Right atrium auricular region (tissue), 2 donors: ENCODE measurements at regions not wholly inside any gene's neighbourhood (a gene's known extent, or its start where the extent isn't known, plus 50 kb on each side); places are given as distances from the start of the nearest gene placed in this dataset.

Experiments used
- DNase-seq: peaks from one replicate; pipeline ENCODE4 v3.0.0-alpha.2; 2019; ENCODE audit warnings: low spot score
- H3K27ac ChIP-seq, 2 donors: fragments of 200-600 bp; sonication (generic); 1 replicate in 1 of 2; 2 replicates in 1 of 2; pipeline ENCODE4 v1.5.1; 2016 to 2019
- H3K27me3 ChIP-seq, 2 donors: fragments of 200-600 bp; sonication (generic); one replicate each; pipeline versions ENCODE4 v1.5.1 to v1.6.0; 2017 to 2019
- H3K36me3 ChIP-seq: fragments of 200-600 bp; sonication (generic); one replicate; pipeline ENCODE4 v1.5.1; 2016
- H3K4me1 ChIP-seq, 2 donors: fragments of 200-600 bp; sonication (generic); one replicate each; pipeline versions ENCODE4 v1.5.1 to v1.6.0; 2017 to 2019
- H3K4me3 ChIP-seq, 2 donors: fragments of 200-600 bp; sonication (generic); 1 replicate in 1 of 2; 2 replicates in 1 of 2; pipeline ENCODE4 v1.5.1; 2017 to 2019; ENCODE audit warnings: mild to moderate bottlenecking in 1 of 2, moderate library complexity in 1 of 2
- H3K9me3 ChIP-seq, 2 donors: fragments of 200-600 bp; sonication (generic); one replicate each; pipeline ENCODE4 v1.5.1; 2019
- CTCF ChIP-seq, 2 donors: fragments of 200-600 bp; sonication (generic); IDR thresholded peaks; one replicate each; pipeline ENCODE4 v1.5.1; 2019; ENCODE audit warnings: antibody characterized with exemption in 2 of 2

- H3K4me1 ChIP-seq = no peaks in the 10 kb centered on the region
- no peaks in the 10 kb centered on the region for H3K36me3 ChIP-seq
- no peaks in the 10 kb centered on the region for H3K9me3 ChIP-seq
- H3K27ac ChIP-seq = no peak overlapping the region
- no peak for TF ChIP-seq CTCF (IDR thresholded peaks at IDR 0.05)
- no peak for DNase-seq
- H3K4me3 ChIP-seq = no peak overlapping the region
- no peaks in the 10 kb centered on the region for H3K27me3 ChIP-seq
Observed at GRCh38 chr6:44665143-44665542, 277.6 kb downstream of the CDC5L start.

GRCh38 chr6:44665683-44666082 is 278.2 kb downstream of the CDC5L start:
- H3K36me3 ChIP-seq = no peaks in the 10 kb centered on the region
- H3K9me3 ChIP-seq = no peaks in the 10 kb centered on the region
- no peaks in the 10 kb centered on the region for H3K27me3 ChIP-seq
- no peak overlapping the region for H3K27ac ChIP-seq
- H3K4me3 ChIP-seq = no peak overlapping the region
- no peak for TF ChIP-seq CTCF (IDR thresholded peaks at IDR 0.05)
- no peak for DNase-seq
- no peaks in the 10 kb centered on the region for H3K4me1 ChIP-seq

DNA sequence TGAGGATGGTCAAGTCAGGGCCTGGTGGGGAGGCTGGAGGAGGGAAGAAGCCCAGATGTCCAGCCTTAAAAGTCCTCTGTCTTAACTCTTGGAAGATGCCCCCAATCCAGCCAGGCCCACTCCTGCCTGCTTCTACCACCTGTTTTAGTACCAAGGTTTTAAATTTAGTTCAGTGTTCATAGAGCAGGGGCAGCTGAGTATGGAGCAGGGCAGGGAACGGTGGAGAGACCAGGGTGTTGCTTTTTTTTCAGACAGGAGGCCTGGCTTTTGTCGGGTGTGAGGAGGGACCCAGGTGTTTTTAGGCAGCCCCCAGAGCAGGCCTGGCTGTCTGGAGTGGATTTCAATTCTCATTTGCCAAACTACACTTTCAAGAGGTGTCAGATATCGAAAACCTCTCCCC is 278.8 kb downstream of the CDC5L start:
- Histone ChIP-seq H3K27ac (no peak overlapping the region), H3K27me3 (no peaks in the 10 kb centered on the region), H3K4me3 (no peak overlapping the region), H3K36me3 (no peaks in the 10 kb centered on the region), H3K9me3 (no peaks in the 10 kb centered on the region), H3K4me1 (no peaks in the 10 kb centered on the region)
- DNase-seq = no peak
- no peak for TF ChIP-seq CTCF (IDR thresholded peaks at IDR 0.05)

GRCh38 chr6:44667226-44667625 is 279.7 kb downstream of the CDC5L start:
- no peak for DNase-seq
- Histone ChIP-seq H3K27ac (no peak overlapping the region), H3K9me3 (no peaks in the 10 kb centered on the region), H3K27me3 (no peaks in the 10 kb centered on the region), H3K4me1 (no peaks in the 10 kb centered on the region), H3K4me3 (no peak overlapping the region), H3K36me3 (no peaks in the 10 kb centered on the region)
- no peak for TF ChIP-seq CTCF (IDR thresholded peaks at IDR 0.05)

DNA sequence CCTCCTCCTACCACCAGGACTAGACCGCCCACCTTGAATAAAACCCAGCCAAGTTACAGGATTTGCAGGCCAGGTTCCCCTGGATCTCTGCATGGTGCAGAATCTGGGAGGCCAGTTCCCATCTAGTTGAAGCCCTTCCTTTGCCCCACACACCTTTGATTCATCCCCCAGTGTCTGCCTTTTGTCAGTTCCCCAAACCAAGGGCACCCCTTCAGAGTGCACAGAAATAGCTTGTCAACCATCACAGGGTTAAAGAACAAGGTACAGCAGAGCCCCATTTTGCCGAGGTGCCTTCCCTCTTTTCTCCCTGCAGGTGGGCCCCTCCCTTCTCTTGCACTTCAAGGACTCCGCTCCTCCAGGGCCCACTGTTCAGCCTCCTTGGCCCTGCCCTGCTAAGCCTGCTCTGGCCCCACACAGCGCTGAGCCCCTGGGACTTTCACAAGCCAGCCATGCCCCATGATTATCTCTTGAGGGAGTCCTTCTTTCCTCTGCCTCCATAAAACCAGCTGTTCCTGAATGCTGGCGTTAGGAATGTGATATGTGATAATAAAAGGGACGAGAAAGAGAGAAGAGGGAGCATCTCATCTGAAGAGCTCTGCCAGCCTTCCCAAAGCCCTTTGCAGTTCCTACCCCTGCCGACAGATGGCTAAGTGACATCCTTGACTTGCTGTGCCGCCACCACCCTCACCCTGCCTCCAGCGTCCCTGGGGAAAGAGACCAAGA is 280.3 kb downstream of the CDC5L start:
- Histone ChIP-seq H3K9me3 (no peaks in the 10 kb centered on the region), H3K4me3 (no peak overlapping the region), H3K27ac (no peak overlapping the region), H3K27me3 (no peaks in the 10 kb centered on the region), H3K36me3 (no peaks in the 10 kb centered on the region), H3K4me1 (no peaks in the 10 kb centered on the region)
- TF ChIP-seq CTCF (IDR thresholded peaks at IDR 0.05) = peak; percentile 41 to 60
- DNase-seq = no peak

GRCh38 chr6:44668391-44668930 is 281.0 kb downstream of the CDC5L start:
- no peaks in the 10 kb centered on the region for H3K9me3 ChIP-seq
- DNase-seq = no peak
- H3K4me3 ChIP-seq = no peak overlapping the region
- no peaks in the 10 kb centered on the region for H3K36me3 ChIP-seq
- no peaks in the 10 kb centered on the region for H3K4me1 ChIP-seq
- TF ChIP-seq CTCF (IDR thresholded peaks at IDR 0.05) = no peak
- H3K27me3 ChIP-seq = no peaks in the 10 kb centered on the region
- no peak overlapping the region for H3K27ac ChIP-seq
